ENCODE measurements at regions not wholly inside any gene's neighbourhood (a gene's known extent, or its start where the extent isn't known, plus 50 kb on each side); places are given as distances from the start of the nearest gene placed in this dataset.

DNA sequence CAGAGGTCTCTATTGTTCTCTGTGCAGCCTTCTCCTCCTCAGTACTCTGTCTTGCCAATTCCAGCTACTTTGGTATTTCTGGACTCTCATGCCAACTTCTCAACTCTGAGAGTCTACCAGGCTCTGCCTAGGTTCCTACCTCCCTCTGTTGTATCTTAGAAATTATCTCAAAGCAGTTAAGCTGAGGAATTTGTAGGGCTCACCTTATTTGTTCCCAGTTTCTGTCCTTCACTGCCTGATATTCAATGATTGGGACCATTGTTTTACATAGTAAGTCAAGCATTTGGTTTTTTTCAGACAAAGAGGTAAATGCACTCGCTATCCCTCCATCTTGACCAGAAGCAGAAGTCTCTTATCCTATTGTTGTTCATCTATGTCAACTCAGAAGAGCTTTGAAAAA lies 205.0 kb upstream of the PGR start:
- Histone ChIP-seq H3K4me1 (ENCODE audit: insufficient read depth, low read length, severe bottlenecking) (no peaks in the 10 kb centered on the region), H3K9me2 (ENCODE audit: low read depth, low read length) (no peaks in the 10 kb centered on the region), H3K79me2 (ENCODE audit: insufficient read depth, low read length) (no peaks in the 10 kb centered on the region), H3K4me2 (ENCODE audit: low read length) (no peak overlapping the region), H3K27ac (ENCODE audit: low read depth, low read length, poor library complexity, severe bottlenecking) (no peak overlapping the region), H2AFZ (ENCODE audit: low read length) (no peak overlapping the region), H3K4me3 (ENCODE audit: low read depth, low read length, poor library complexity, severe bottlenecking) (no peak overlapping the region), H4K20me1 (ENCODE audit: insufficient read depth, low read length) (no peaks in the 10 kb centered on the region), H3K9ac (ENCODE audit: low read length) (no peak overlapping the region), H3F3A (ENCODE audit: insufficient read depth, low read length) (no peaks in the 10 kb centered on the region), H3K27me3 (ENCODE audit: insufficient read depth, low read length) (no peaks in the 10 kb centered on the region), H3K9me3 (ENCODE audit: low read length) (no peaks in the 10 kb centered on the region), H3K36me3 (ENCODE audit: insufficient read depth, low read length) (no peaks in the 10 kb centered on the region)
- TF ChIP-seq CTCF (IDR thresholded peaks at IDR 0.05; ENCODE audit: low read length) (no peak), EZH2 (IDR thresholded peaks at IDR 0.05; ENCODE audit: borderline replicate concordance, low read length) (no peak)

DNA sequence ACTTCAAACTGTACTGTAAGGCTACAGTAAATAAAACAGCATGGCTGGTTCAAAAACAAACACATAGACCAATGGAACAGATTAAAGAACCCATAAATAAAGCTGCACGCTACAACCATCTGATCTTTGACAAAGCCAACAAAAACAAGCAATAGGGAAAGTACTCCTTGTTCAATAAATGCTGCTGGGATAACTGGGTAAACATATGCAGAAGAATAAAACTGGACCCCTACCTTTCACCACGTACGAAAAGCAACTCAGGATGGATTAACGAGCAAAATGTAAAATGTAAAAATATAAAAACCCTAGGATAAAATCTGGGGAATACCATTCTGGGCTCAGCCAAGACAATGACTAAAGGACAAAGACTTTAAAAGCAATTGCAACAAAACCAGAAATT lies 201.8 kb upstream of the PGR start:
- H3K4me3 ChIP-seq (ENCODE audit: low read depth, low read length, poor library complexity, severe bottlenecking): no peak overlapping the region
- no peak overlapping the region for H3K27ac ChIP-seq (ENCODE audit: low read depth, low read length, poor library complexity, severe bottlenecking)
- no peaks in the 10 kb centered on the region for H3K79me2 ChIP-seq (ENCODE audit: insufficient read depth, low read length)
- H3K9me2 ChIP-seq (ENCODE audit: low read depth, low read length): no peaks in the 10 kb centered on the region
- TF ChIP-seq CTCF (IDR thresholded peaks at IDR 0.05; ENCODE audit: low read length) (no peak), EZH2 (IDR thresholded peaks at IDR 0.05; ENCODE audit: borderline replicate concordance, low read length) (no peak)
- no peaks in the 10 kb centered on the region for H3K9me3 ChIP-seq (ENCODE audit: low read length)
- no peaks in the 10 kb centered on the region for H3K27me3 ChIP-seq (ENCODE audit: insufficient read depth, low read length)
- H3K36me3 ChIP-seq (ENCODE audit: insufficient read depth, low read length): no peaks in the 10 kb centered on the region
- H3K4me1 ChIP-seq (ENCODE audit: insufficient read depth, low read length, severe bottlenecking): no peaks in the 10 kb centered on the region
- H3F3A ChIP-seq (ENCODE audit: insufficient read depth, low read length): no peaks in the 10 kb centered on the region
- H3K9ac ChIP-seq (ENCODE audit: low read length): no peak overlapping the region
- H4K20me1 ChIP-seq (ENCODE audit: insufficient read depth, low read length): no peaks in the 10 kb centered on the region
- no peak overlapping the region for H3K4me2 ChIP-seq (ENCODE audit: low read length)
- H2AFZ ChIP-seq (ENCODE audit: low read length): no peak overlapping the region

DNA sequence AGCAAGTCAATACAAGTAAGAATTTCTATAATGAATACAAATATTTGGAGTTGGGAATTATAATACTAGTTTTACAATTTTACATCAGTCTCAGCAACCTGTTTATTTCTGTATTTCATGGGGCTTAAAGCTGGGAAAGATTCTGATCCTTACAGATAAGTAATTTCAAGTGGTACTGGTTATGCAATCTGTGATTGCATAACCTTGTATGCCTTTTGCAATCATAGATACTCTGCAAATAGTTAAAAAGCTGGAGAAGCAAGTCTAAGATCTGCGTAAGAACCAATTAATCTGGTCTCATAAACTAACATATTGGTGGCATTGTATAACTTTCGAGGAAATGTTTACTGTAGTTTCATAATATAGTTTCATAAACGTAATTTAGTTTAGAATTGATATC lies 198.3 kb upstream of the PGR start:
- TF ChIP-seq CTCF (IDR thresholded peaks at IDR 0.05; ENCODE audit: low read length): no peak
- Histone ChIP-seq H2AFZ (ENCODE audit: low read length) (no peak overlapping the region), H3K9ac (ENCODE audit: low read length) (no peak overlapping the region), H3K27me3 (ENCODE audit: insufficient read depth, low read length) (no peaks in the 10 kb centered on the region), H3K36me3 (ENCODE audit: insufficient read depth, low read length) (no peaks in the 10 kb centered on the region), H4K20me1 (ENCODE audit: insufficient read depth, low read length) (no peaks in the 10 kb centered on the region), H3K4me2 (ENCODE audit: low read length) (no peak overlapping the region), H3K27ac (ENCODE audit: low read depth, low read length, poor library complexity, severe bottlenecking) (no peak overlapping the region), H3K79me2 (ENCODE audit: insufficient read depth, low read length) (no peaks in the 10 kb centered on the region), H3K4me1 (ENCODE audit: insufficient read depth, low read length, severe bottlenecking) (no peaks in the 10 kb centered on the region), H3K4me3 (ENCODE audit: low read depth, low read length, poor library complexity, severe bottlenecking) (no peak overlapping the region), H3K9me2 (ENCODE audit: low read depth, low read length) (no peaks in the 10 kb centered on the region), H3K9me3 (ENCODE audit: low read length) (no peaks in the 10 kb centered on the region), H3F3A (ENCODE audit: insufficient read depth, low read length) (no peaks in the 10 kb centered on the region)
